Stomach (tissue), 8 donors: ENCODE measurements at regions not wholly inside any gene's neighbourhood (a gene's known extent, or its start where the extent isn't known, plus 50 kb on each side); places are given as distances from the start of the nearest gene placed in this dataset.
A peak's percentile ranks its signal among the peaks of the same experiment; 100 is the strongest.

Experiments
- DNase-seq, 2 donors: peaks; one replicate each; pipeline versions ENCODE4 v3.0.0 to v3.0.0-alpha.2; 2013 to 2019
- H3K27ac ChIP-seq, 5 donors: fragments of 200-600 bp in 4 of 5; sonication (generic) in 4 of 5; one replicate each; pipeline ENCODE4 v1.5.1; 2013 to 2019; ENCODE audit warnings: mild to moderate bottlenecking in 1 of 5, moderate library complexity in 1 of 5
- H3K27me3 ChIP-seq, 3 donors: fragments of 200-600 bp; sonication (generic); one replicate each; pipeline ENCODE4 v1.5.1; 2017 to 2019; ENCODE audit warnings: mixed run types in 1 of 3
- H3K36me3 ChIP-seq, 4 donors: fragments of 200-600 bp; sonication (generic); 1 replicate in 3 of 4; 2 replicates in 1 of 4; pipeline ENCODE4 v1.5.1; 2016 to 2019
- H3K4me1 ChIP-seq, 4 donors: fragments of 200-600 bp; sonication (generic); one replicate each; pipeline ENCODE4 v1.5.1; 2016 to 2019
- H3K4me3 ChIP-seq, 4 donors: fragments of 200-600 bp; sonication (generic) in 3 of 4; one replicate each; pipeline ENCODE4 v1.5.1; 2016 to 2019; ENCODE audit warnings: mild to moderate bottlenecking in 1 of 4
- H3K9me3 ChIP-seq, 4 donors: fragments of 200-600 bp; sonication (generic); one replicate each; pipeline ENCODE4 v1.5.1; 2016 to 2019
- EP300 ChIP-seq: sonication (generic); formaldehyde crosslinking; IDR thresholded peaks from one replicate; pipeline ENCODE4 v1.6.1; 2017; ENCODE audit warnings: antibody characterized with exemption
- POLR2A ChIP-seq, 4 donors: fragments of 450-650 bp; IDR thresholded peaks; one replicate each; pipeline ENCODE4 v1.6.1; 2016; ENCODE audit warnings: antibody characterized with exemption in 4 of 4, control low read depth in 2 of 4, mild to moderate bottlenecking in 1 of 4, moderate library complexity in 1 of 4
- POLR2AphosphoS5 ChIP-seq, 3 donors: sonication (generic); formaldehyde crosslinking; IDR thresholded peaks; one replicate each; pipeline ENCODE4 v1.6.1; 2016; ENCODE audit warnings: antibody characterized with exemption in 3 of 3
- WGBS, 5 donors: extraction: QIAGEN DNeasy Blood & Tissue Kit in 3 of 5; methylation state at CpG; one replicate each; pipeline versions ENCODE4 v1.1.5 to v1.1.7; 2013 to 2018; 5-methylcytosine and 5-hydroxymethylcytosine counted together
- intact Hi-C: fragments of 100-400 bp; cut with DNase I; formaldehyde crosslinking; loops from one replicate; pipeline ENCODE4 v1.15.1; 2023; ENCODE audit warnings: low total_unique reads
- TF ChIP-seq, protein P1 (sequence below), 7 experiments: fragments of 450-650 bp in 4 of 7; fragments of 200-600 bp in 3 of 7; sonication (generic) in 3 of 7; IDR thresholded peaks; one replicate each; pipeline ENCODE4 v1.5.1; 2016 to 2019; ENCODE audit warnings: antibody characterized with exemption in 7 of 7, control low read depth in 2 of 7, mild to moderate bottlenecking in 1 of 7
- donor health status: healthy with polysubstance abuse.
- donor health status: Bipolar disorder and iron deficiency.
- donor health status: healthy.

DNA sequence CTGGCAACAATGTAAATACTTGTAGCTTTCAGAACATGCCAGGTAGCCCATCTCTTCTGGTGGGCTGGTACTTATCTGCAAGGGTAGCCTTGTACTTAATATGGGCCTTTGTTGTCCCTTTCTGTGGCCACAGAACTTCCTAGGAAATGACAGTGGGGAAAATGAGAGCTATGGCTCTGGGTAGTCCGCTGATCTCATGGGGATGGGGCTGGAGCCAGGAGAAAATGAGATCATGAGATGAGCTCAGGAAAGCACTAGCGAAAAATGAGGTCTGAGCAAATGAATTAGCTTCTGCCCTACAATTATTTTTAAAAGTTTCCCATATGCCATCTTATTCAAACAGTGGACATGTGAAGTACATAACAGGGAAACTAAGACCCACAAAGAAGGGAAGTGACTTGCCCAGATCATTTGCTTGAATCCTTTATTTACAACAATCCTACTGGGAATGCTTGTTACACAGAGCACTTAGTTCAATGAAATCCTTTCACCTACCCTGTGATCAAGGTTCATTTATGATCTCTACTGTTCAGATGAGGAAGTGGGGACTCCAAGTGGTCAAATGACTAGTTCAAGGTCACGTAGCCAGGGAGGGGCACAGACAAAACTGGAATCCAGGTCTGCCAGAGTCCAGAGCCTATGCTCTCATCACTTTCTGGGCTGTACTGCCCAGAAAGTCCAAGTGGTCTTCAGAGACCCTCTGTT is 87.1 kb downstream of the PTPRS start:
- peak in 1 of 2 donors; percentile 49 for DNase-seq
- Histone ChIP-seq H3K36me3 (peaks cover 16 to 66% (median 58%) of the 10 kb centered on the region in 4 donors), H3K27me3 (no peaks in the 10 kb centered on the region), H3K4me1 (no peaks in the 10 kb centered on the region), H3K27ac (no peak overlapping the region), H3K4me3 (no peak overlapping the region), H3K9me3 (peaks cover 10 to 25% (median 23%) of the 10 kb centered on the region in 4 donors)
- intact Hi-C loops, result no loop called here
- 77 to 97% (median 82%) methylated on average over 3 of the region's 3 CpGs for WGBS, 5 donors
- TF ChIP-seq EP300, result no peak
- TF ChIP-seq, protein P1, sequence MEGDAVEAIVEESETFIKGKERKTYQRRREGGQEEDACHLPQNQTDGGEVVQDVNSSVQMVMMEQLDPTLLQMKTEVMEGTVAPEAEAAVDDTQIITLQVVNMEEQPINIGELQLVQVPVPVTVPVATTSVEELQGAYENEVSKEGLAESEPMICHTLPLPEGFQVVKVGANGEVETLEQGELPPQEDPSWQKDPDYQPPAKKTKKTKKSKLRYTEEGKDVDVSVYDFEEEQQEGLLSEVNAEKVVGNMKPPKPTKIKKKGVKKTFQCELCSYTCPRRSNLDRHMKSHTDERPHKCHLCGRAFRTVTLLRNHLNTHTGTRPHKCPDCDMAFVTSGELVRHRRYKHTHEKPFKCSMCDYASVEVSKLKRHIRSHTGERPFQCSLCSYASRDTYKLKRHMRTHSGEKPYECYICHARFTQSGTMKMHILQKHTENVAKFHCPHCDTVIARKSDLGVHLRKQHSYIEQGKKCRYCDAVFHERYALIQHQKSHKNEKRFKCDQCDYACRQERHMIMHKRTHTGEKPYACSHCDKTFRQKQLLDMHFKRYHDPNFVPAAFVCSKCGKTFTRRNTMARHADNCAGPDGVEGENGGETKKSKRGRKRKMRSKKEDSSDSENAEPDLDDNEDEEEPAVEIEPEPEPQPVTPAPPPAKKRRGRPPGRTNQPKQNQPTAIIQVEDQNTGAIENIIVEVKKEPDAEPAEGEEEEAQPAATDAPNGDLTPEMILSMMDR (IDR thresholded peaks at IDR 0.05), result no peak
- no peak for TF ChIP-seq POLR2A (IDR thresholded peaks at IDR 0.05)
- TF ChIP-seq POLR2AphosphoS5 (IDR thresholded peaks at IDR 0.05), result no peak

DNA sequence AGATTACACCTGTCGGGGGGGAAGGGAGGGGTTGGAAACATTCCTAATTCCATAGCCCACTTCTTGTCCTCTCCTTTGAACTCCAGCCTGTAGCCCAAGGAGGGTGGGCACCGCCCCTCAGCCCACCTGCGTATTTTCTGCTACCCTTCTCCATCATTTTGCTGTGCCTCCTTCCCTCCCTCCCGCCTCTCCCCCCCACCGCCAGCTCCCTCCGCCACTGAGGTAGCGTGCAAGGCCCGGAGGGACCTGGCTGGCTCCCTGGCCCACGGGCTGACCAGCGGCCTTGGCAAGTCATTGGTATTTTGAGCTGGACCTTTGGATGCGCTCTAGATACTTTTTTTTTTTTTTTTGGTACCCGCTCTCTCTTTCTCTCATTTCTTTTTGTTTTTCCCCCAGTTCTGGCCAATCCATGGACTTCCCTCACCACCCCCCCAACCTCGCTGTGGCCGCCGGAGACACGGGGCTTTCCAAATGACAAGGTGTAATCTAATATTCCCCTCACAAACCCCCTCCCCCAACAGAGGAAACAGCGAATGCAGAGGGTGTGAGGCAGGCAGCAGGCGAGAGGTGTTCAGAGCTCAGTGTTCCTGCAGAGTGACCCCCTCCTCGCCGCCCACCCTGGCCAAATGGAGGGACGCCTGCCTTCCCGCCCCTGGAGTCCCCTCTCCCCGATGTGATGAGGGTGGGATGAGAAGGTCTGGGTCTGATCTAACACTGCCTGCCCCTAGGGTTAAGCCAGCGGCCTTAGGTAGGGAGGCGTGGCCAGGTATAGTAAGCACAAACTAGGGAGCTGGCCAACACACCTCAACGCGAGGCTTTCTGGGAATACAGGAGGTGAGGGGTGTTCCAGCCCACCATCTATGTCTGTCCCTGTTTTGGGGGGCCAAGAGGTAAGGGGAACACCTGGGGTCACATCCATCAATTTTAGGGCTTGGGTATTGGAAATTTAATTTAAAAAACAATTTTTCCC is 89.2 kb downstream of the PTPRS start:
- Histone ChIP-seq H3K9me3 (peaks cover 7 to 22% (median 20%) of the 10 kb centered on the region in 4 donors), H3K27me3 (no peaks in the 10 kb centered on the region), H3K27ac (no peak overlapping the region), H3K4me1 (no peaks in the 10 kb centered on the region), H3K4me3 (no peak overlapping the region), H3K36me3 (peaks cover 0 to 64% (median 46%) of the 10 kb centered on the region in 4 donors)
- no peak for DNase-seq
- WGBS, 5 donors, result 69 to 85% (median 75%) methylated on average over 26 to 27 of the region's 27 CpGs
- TF ChIP-seq EP300, result no peak
- TF ChIP-seq, protein P1 (IDR thresholded peaks at IDR 0.05), result no peak
- no peak for TF ChIP-seq POLR2AphosphoS5 (IDR thresholded peaks at IDR 0.05)
- no peak for TF ChIP-seq POLR2A (IDR thresholded peaks at IDR 0.05)
- intact Hi-C loops, result no loop called here

GRCh38 chr19:5250127-5250659 is 90.4 kb downstream of the PTPRS start:
- intact Hi-C loops, result no loop called here
- DNase-seq, result peak in 1 of 2 donors; percentile 30
- no peaks in the 10 kb centered on the region for H3K4me1 ChIP-seq
- H3K27me3 ChIP-seq, result no peaks in the 10 kb centered on the region
- no peak overlapping the region for H3K27ac ChIP-seq
- H3K4me3 ChIP-seq, result no peak overlapping the region
- H3K36me3 ChIP-seq, result peaks cover 3 to 62% (median 44%) of the 10 kb centered on the region in 4 donors
- WGBS, 5 donors, result 59 to 85% (median 73%) methylated on average over 20 to 23 of the region's 23 CpGs
- H3K9me3 ChIP-seq, result peaks cover 6 to 10% (median 9%) of the 10 kb centered on the region in 4 donors
- TF ChIP-seq, protein P1 (IDR thresholded peaks at IDR 0.05), result no peak
- TF ChIP-seq POLR2A (IDR thresholded peaks at IDR 0.05) (no peak), EP300 (no peak), POLR2AphosphoS5 (IDR thresholded peaks at IDR 0.05) (no peak)

GRCh38 chr19:5249526-5249925 is 91.1 kb downstream of the PTPRS start:
- H3K4me1 ChIP-seq, result no peaks in the 10 kb centered on the region
- H3K36me3 ChIP-seq, result peaks cover 3 to 62% (median 39%) of the 10 kb centered on the region in 4 donors
- no peak overlapping the region for H3K27ac ChIP-seq
- no peak for TF ChIP-seq POLR2A (IDR thresholded peaks at IDR 0.05)
- TF ChIP-seq, protein P1 (IDR thresholded peaks at IDR 0.05), result no peak
- TF ChIP-seq EP300, result no peak
- no peak for TF ChIP-seq POLR2AphosphoS5 (IDR thresholded peaks at IDR 0.05)
- peaks cover 0 to 3% (median 3%) of the 10 kb centered on the region in 4 donors for H3K9me3 ChIP-seq
- intact Hi-C loops, result no loop called here
- DNase-seq, result no peak
- H3K4me3 ChIP-seq, result no peak overlapping the region
- no peaks in the 10 kb centered on the region for H3K27me3 ChIP-seq
- 68 to 97% (median 90%) methylated on average over 3 of the region's 3 CpGs for WGBS, 5 donors
